C4-2B (cell line): ENCODE measurements at regions not wholly inside any gene's neighbourhood (a gene's known extent, or its start where the extent isn't known, plus 50 kb on each side); places are given as distances from the start of the nearest gene placed in this dataset.

ENCODE experiments used
- ZFX ChIP-seq: fragments of 450-650 bp; IDR thresholded peaks from 2 replicates; pipeline ENCODE4 v1.6.1; 2017
- TF ChIP-seq, protein P1 (sequence below): fragments of 450-650 bp; conservative IDR thresholded peaks from 2 replicates; pipeline ENCODE4 v1.5.1; 2017; ENCODE audit warnings: mild to moderate bottlenecking

DNA sequence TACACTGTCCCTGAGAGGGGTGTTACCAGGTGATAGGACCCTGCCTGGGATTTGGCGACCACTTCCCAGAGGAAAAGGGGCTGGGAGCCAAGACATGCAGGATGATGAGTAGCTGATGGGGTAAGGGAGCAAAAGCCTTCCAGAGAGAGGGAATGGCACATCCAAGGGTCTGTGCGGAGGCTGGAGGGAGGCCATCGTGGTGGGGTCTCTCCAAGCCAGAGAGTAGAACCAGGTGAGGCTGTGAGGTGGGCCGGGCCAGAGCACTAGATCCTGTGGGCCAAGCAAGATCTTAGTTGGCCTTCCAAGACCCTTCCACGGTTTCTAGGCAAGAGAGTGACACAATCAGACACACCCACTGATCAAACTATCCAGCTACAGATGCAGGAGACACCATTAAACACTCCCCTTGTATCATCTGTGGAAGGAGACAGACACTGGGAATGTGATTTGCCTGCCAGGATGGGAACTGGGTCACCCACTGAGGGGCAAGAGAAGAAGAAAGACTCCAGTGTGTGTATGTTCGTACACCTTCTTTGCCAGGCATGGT, 128.9 kb downstream of the BANF2 start:
- TF ChIP-seq, protein P1, sequence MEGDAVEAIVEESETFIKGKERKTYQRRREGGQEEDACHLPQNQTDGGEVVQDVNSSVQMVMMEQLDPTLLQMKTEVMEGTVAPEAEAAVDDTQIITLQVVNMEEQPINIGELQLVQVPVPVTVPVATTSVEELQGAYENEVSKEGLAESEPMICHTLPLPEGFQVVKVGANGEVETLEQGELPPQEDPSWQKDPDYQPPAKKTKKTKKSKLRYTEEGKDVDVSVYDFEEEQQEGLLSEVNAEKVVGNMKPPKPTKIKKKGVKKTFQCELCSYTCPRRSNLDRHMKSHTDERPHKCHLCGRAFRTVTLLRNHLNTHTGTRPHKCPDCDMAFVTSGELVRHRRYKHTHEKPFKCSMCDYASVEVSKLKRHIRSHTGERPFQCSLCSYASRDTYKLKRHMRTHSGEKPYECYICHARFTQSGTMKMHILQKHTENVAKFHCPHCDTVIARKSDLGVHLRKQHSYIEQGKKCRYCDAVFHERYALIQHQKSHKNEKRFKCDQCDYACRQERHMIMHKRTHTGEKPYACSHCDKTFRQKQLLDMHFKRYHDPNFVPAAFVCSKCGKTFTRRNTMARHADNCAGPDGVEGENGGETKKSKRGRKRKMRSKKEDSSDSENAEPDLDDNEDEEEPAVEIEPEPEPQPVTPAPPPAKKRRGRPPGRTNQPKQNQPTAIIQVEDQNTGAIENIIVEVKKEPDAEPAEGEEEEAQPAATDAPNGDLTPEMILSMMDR: no peak
- TF ChIP-seq ZFX: no peak
